Prostate gland (tissue), 2 donors: ENCODE measurements at regions not wholly inside any gene's neighbourhood (a gene's known extent, or its start where the extent isn't known, plus 50 kb on each side); places are given as distances from the start of the nearest gene placed in this dataset.

ENCODE experiments used
- DNase-seq: peaks from one replicate; pipeline ENCODE4 v3.0.0-alpha.2; 2019; ENCODE audit warnings: low spot score
- H3K27ac ChIP-seq, 2 donors: fragments of 200-600 bp; sonication (generic); 2 replicates each; pipeline ENCODE4 v1.5.1; 2017 to 2019
- H3K27me3 ChIP-seq: fragments of 200-600 bp; sonication (generic); replicated peaks from 2 replicates; pipeline ENCODE4 v1.5.1; 2019; ENCODE audit not compliant: insufficient read depth
- H3K36me3 ChIP-seq, 2 donors: fragments of 200-600 bp; sonication (generic); 1 replicate in 1 of 2; 2 replicates in 1 of 2; pipeline versions ENCODE4 v1.5.1 to v1.8.1; 2017 to 2019
- H3K4me1 ChIP-seq: fragments of 200-600 bp; sonication (generic); replicated peaks from 2 replicates; pipeline ENCODE4 v1.5.1; 2019
- H3K4me3 ChIP-seq, 2 donors: fragments of 200-600 bp; sonication (generic); 2 replicates each; pipeline ENCODE4 v1.5.1; 2017 to 2019
- H3K9me3 ChIP-seq: fragments of 200-600 bp; sonication (generic); 2 replicates; pipeline ENCODE4 v1.5.1; 2017
- POLR2A ChIP-seq: fragments of 450-650 bp; IDR thresholded peaks from one replicate; pipeline ENCODE4 v1.6.1; 2016; ENCODE audit warnings: antibody characterized with exemption, mild to moderate bottlenecking
- POLR2AphosphoS5 ChIP-seq: sonication (generic); formaldehyde crosslinking; IDR thresholded peaks from one replicate; pipeline ENCODE4 v1.6.1; 2017; ENCODE audit warnings: antibody characterized with exemption
- WGBS: methylation state at CpG from one replicate; pipeline ENCODE4 v1.1.5; 2018; 5-methylcytosine and 5-hydroxymethylcytosine counted together
- intact Hi-C: fragments of 100-400 bp; cut with DNase I; formaldehyde crosslinking; loops from one replicate; pipeline ENCODE4 v1.14.2; 2022
- small RNA-seq, 2 donors: library from RNA; depleted of rRNA; stranded (forward); fragments of <200 nt; gene quantifications; one replicate each; pipeline ENCODE3, GENCODE V24; 2016
- TF ChIP-seq, protein P1 (sequence below), 4 experiments: fragments of 200-600 bp in 2 of 4; fragments of 450-650 bp in 2 of 4; sonication (generic) in 2 of 4; IDR thresholded peaks; 1 replicate in 3 of 4; 2 replicates in 1 of 4; pipeline ENCODE4 v1.5.1; 2016 to 2019; ENCODE audit warnings: antibody characterized with exemption in 4 of 4, mild to moderate bottlenecking in 2 of 4, moderate library complexity in 2 of 4

DNA sequence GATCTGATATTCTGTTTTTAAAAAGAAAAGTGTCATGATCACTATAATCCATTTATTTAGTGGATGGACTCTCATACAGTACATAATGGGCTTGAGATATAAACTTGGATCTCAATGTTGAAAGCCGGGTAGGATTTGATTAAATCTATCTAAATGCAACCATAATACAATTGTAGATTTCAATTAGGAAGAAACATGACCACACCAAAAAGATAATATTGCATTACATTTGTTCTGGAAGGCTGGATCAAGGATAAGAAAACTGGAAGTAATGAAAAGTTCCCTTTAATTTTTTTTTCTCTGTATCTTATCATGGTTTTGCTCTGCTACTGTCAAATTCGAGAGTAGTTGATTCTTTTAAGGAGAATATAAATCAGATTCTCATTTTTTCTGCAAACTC is 51.3 kb upstream of the UFL1 start:
- H3K9me3 ChIP-seq = no peaks in the 10 kb centered on the region
- intact Hi-C loops = no loop called here
- no peaks in the 10 kb centered on the region for H3K36me3 ChIP-seq
- H3K4me1 ChIP-seq = no peaks in the 10 kb centered on the region
- no peak overlapping the region for H3K4me3 ChIP-seq
- DNase-seq = no peak
- no peaks in the 10 kb centered on the region for H3K27me3 ChIP-seq
- H3K27ac ChIP-seq = no peak overlapping the region
- 54% methylated on average over 2 of the region's 2 CpGs for WGBS
- TF ChIP-seq POLR2AphosphoS5 (no peak), POLR2A (no peak)
- TF ChIP-seq, protein P1, sequence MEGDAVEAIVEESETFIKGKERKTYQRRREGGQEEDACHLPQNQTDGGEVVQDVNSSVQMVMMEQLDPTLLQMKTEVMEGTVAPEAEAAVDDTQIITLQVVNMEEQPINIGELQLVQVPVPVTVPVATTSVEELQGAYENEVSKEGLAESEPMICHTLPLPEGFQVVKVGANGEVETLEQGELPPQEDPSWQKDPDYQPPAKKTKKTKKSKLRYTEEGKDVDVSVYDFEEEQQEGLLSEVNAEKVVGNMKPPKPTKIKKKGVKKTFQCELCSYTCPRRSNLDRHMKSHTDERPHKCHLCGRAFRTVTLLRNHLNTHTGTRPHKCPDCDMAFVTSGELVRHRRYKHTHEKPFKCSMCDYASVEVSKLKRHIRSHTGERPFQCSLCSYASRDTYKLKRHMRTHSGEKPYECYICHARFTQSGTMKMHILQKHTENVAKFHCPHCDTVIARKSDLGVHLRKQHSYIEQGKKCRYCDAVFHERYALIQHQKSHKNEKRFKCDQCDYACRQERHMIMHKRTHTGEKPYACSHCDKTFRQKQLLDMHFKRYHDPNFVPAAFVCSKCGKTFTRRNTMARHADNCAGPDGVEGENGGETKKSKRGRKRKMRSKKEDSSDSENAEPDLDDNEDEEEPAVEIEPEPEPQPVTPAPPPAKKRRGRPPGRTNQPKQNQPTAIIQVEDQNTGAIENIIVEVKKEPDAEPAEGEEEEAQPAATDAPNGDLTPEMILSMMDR (IDR thresholded peaks at IDR 0.05) = no peak

Small RNA genes in the stretch of these regions (small RNA-seq; reads per million reads assigned to genes)
- gene RN7SL797P = 0 reads per million in 2 donors
